ENCODE measurements at regions not wholly inside any gene's neighbourhood (a gene's known extent, or its start where the extent isn't known, plus 50 kb on each side); places are given as distances from the start of the nearest gene placed in this dataset.

- BruUV-seq (replicated peaks) = no TSS peak
- Histone ChIP-seq H3K27ac (ENCODE audit: control insufficient read depth, insufficient read depth) (no peak overlapping the region), H3K4me1 (ENCODE audit: control insufficient read depth, insufficient read depth, low read length) (no peaks in the 10 kb centered on the region), H3K36me3 (ENCODE audit: control insufficient read depth in 2 of 2, insufficient read depth in 2 of 2, low read length in 1 of 2) (no peaks in the 10 kb centered on the region), H3K27me3 (replicated peaks in 1 of 2; ENCODE audit: control insufficient read depth in 2 of 2, insufficient read depth in 2 of 2, low read length in 1 of 2) (no peaks in the 10 kb centered on the region; a peak in 1 of 4 replicates), H2AFZ (ENCODE audit: control insufficient read depth, low read depth, low read length) (no peak overlapping the region), H3K79me2 (ENCODE audit: control insufficient read depth, insufficient read depth, low read length) (no peaks in the 10 kb centered on the region), H3K4me3 (no peak overlapping the region), H4K20me1 (ENCODE audit: control insufficient read depth, insufficient read depth) (no peaks in the 10 kb centered on the region), H3K4me2 (ENCODE audit: control insufficient read depth, insufficient read depth) (no peak overlapping the region), H3K9me3 (replicated peaks; ENCODE audit: control insufficient read depth, insufficient read depth, low read length) (no peaks in the 10 kb centered on the region), H3K9ac (ENCODE audit: control insufficient read depth, insufficient read depth, low read length) (no peak overlapping the region)
- no peak for TF ChIP-seq MLLT1 (IDR thresholded peaks at IDR 0.05)
- TF ChIP-seq MYC (IDR thresholded peaks at IDR 0.05; ENCODE audit: insufficient read depth, insufficient read length, insufficient replicate concordance, low read length, severe bottlenecking) = no peak
- no peak for TF ChIP-seq EED (IDR thresholded peaks at IDR 0.05; ENCODE audit: low read depth)
- no peak for TF ChIP-seq CEBPB (IDR thresholded peaks at IDR 0.05; ENCODE audit: borderline replicate concordance in 1 of 2, low read depth in 2 of 2, low read length in 2 of 2)
- no peak for TF ChIP-seq ZZZ3 (IDR thresholded peaks at IDR 0.05; ENCODE audit: control insufficient read depth, insufficient read length, low read depth)
- no peak for TF ChIP-seq SPI1 (IDR thresholded peaks at IDR 0.05; ENCODE audit: borderline replicate concordance, insufficient read depth, low read depth, low read length)
- no peak for TF ChIP-seq HSF1 (IDR thresholded peaks at IDR 0.05; ENCODE audit: low read depth, low read length)
- no peak for TF ChIP-seq SMAD5 (IDR thresholded peaks at IDR 0.05; ENCODE audit: low read depth)
- TF ChIP-seq ZNF24 (IDR thresholded peaks at IDR 0.05) = no peak
- TF ChIP-seq ZNF384 (IDR thresholded peaks at IDR 0.05; ENCODE audit: borderline replicate concordance, low read depth, low read length) = no peak
- no peak for TF ChIP-seq NR2F1 (conservative IDR thresholded peaks at IDR 0.05)
- in situ Hi-C loops (cut with MboI) = no loop called here
- ATAC-seq = no peak
- ChIA-PET CTCF (interaction anchor here (1.0 kb wide), 1 partner anchor 59 kb away, joined by 3 read pairs; no protein-coding TSS in a partner anchor), POLR2A (no interaction called here), SMC1A (ENCODE audit: uncharacterized antibody, unreplicated experiment) (no interaction called here), RAD21 (ENCODE audit: unreplicated experiment) (no interaction called here)
- no peak for DNase-seq (ENCODE audit: low read depth, low spot score)
- FAIRE-seq = no peak
- intact Hi-C loops (cut with micrococcal nuclease; ENCODE audit: unreplicated experiment) = no loop called here
- 19% methylated on average over 4 of the region's 4 CpGs for WGBS (ENCODE audit: insufficient coverage, insufficient replicate concordance, low lambda C conversion rate, missing lambda C conversion rate)
Measured at GRCh38 chr2:88250404-88250803, 80.3 kb downstream of the THNSL2 start.
